KMS-11 (cell line): ENCODE measurements at regions not wholly inside any gene's neighbourhood (a gene's known extent, or its start where the extent isn't known, plus 50 kb on each side); places are given as distances from the start of the nearest gene placed in this dataset.

Experiments
- H2AFZ ChIP-seq: fragments of 200-600 bp; sonication (generic); 2 replicates; pipeline ENCODE4 v1.6.1; 2016; ENCODE audit warnings: antibody characterized with exemption, mixed run types, low read depth
- H3K27ac ChIP-seq: fragments of 200-600 bp; sonication (generic); 2 replicates; pipeline ENCODE4 v1.6.1; 2016; ENCODE audit warnings: mild to moderate bottlenecking, mixed run types
- H3K27me3 ChIP-seq: fragments of 200-600 bp; sonication (generic); 2 replicates; pipeline ENCODE4 v1.6.1; 2017; ENCODE audit warnings: mild to moderate bottlenecking, low read depth, mixed run types, moderate library complexity; ENCODE audit not compliant: insufficient read depth
- H3K36me3 ChIP-seq: fragments of 200-600 bp; sonication (generic); 2 replicates; pipeline ENCODE4 v1.6.1; 2017; ENCODE audit warnings: mild to moderate bottlenecking, mixed run types; ENCODE audit not compliant: insufficient read depth
- H3K4me1 ChIP-seq: fragments of 200-600 bp; sonication (generic); 2 replicates; pipeline ENCODE4 v1.6.1; 2016; ENCODE audit warnings: mild to moderate bottlenecking, low read depth, mixed run types; ENCODE audit not compliant: poor library complexity, severe bottlenecking
- H3K4me2 ChIP-seq: fragments of 200-600 bp; sonication (generic); 2 replicates; pipeline ENCODE4 v1.7.0; 2016; ENCODE audit warnings: mild to moderate bottlenecking, mixed run types
- H3K4me3 ChIP-seq: fragments of 200-600 bp; sonication (generic); IDR thresholded peaks from 2 replicates; pipeline ENCODE4 v1.6.1; 2017; ENCODE audit warnings: low read depth, low read length, mixed read lengths; ENCODE audit not compliant: insufficient read depth
- H3K79me2 ChIP-seq: fragments of 200-600 bp; sonication (generic); 2 replicates; pipeline ENCODE4 v1.6.1; 2016; ENCODE audit warnings: low read depth, mixed run types; ENCODE audit not compliant: insufficient read depth
- H3K9ac ChIP-seq: fragments of 200-600 bp; sonication (generic); 2 replicates; pipeline ENCODE4 v1.6.1; 2016; ENCODE audit warnings: mild to moderate bottlenecking, mixed run types
- H4K20me1 ChIP-seq: fragments of 200-600 bp; sonication (generic); 2 replicates; pipeline ENCODE4 v1.6.1; 2016; ENCODE audit warnings: mild to moderate bottlenecking, mixed run types; ENCODE audit not compliant: insufficient read depth
- TF ChIP-seq, protein P1 (sequence below): fragments of 200-600 bp; sonication (generic); conservative IDR thresholded peaks from 2 replicates; pipeline ENCODE4 v1.6.1; 2017; ENCODE audit warnings: low read depth, mild to moderate bottlenecking, antibody characterized with exemption, low read length, moderate library complexity, mixed read lengths

DNA sequence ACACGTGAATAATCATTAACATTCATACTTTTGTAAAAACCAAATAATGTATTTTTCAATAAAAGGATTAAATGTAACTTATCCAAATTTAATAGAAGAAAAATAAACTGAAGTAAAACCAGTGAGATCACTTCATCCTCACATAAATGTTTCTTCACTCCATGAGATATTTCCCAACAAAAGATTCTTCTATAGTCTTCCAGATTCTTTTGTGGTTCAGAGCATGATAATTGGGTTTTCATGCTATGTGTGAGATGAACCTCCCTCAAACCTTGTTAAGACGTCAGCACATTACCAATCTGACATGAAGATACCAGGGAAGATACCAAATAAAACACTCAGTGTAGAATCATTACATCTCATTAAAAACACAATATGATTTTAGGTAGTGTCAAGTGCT is 62.9 kb upstream of the OXGR1 start:
- TF ChIP-seq, protein P1, sequence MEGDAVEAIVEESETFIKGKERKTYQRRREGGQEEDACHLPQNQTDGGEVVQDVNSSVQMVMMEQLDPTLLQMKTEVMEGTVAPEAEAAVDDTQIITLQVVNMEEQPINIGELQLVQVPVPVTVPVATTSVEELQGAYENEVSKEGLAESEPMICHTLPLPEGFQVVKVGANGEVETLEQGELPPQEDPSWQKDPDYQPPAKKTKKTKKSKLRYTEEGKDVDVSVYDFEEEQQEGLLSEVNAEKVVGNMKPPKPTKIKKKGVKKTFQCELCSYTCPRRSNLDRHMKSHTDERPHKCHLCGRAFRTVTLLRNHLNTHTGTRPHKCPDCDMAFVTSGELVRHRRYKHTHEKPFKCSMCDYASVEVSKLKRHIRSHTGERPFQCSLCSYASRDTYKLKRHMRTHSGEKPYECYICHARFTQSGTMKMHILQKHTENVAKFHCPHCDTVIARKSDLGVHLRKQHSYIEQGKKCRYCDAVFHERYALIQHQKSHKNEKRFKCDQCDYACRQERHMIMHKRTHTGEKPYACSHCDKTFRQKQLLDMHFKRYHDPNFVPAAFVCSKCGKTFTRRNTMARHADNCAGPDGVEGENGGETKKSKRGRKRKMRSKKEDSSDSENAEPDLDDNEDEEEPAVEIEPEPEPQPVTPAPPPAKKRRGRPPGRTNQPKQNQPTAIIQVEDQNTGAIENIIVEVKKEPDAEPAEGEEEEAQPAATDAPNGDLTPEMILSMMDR = no peak
- H3K9ac ChIP-seq = no peak overlapping the region
- H4K20me1 ChIP-seq = no peaks in the 10 kb centered on the region
- H3K27me3 ChIP-seq = no peaks in the 10 kb centered on the region
- H3K79me2 ChIP-seq = no peaks in the 10 kb centered on the region
- no peak overlapping the region for H3K4me2 ChIP-seq
- H3K4me1 ChIP-seq = no peaks in the 10 kb centered on the region
- no peak overlapping the region for H3K4me3 ChIP-seq
- H2AFZ ChIP-seq = no peak overlapping the region
- H3K27ac ChIP-seq = no peak overlapping the region
- H3K36me3 ChIP-seq = no peaks in the 10 kb centered on the region

DNA sequence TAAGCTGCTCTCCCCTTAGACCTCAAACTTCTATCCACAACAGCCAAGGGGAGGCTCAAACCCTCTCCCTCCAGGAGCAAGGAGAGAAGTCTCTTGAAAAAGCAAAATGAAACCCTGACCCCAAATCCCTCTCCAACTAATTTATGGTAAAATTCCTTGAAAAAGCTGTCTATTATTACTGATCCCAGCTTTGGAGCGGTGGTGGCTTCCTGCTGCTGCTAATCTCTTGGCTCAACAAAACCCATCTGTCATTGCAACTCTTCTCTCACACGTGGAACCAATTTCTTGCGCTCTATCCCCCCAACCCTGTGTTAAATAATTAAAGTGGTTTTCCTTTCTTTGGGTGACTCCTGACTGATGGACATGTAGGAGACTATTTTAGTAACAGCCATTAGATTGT is 64.1 kb upstream of the OXGR1 start:
- H4K20me1 ChIP-seq = no peaks in the 10 kb centered on the region
- H3K79me2 ChIP-seq = no peaks in the 10 kb centered on the region
- no peak overlapping the region for H3K9ac ChIP-seq
- no peak overlapping the region for H2AFZ ChIP-seq
- H3K4me3 ChIP-seq = no peak overlapping the region
- no peak overlapping the region for H3K4me2 ChIP-seq
- no peak overlapping the region for H3K27ac ChIP-seq
- TF ChIP-seq, protein P1 = no peak
- no peaks in the 10 kb centered on the region for H3K4me1 ChIP-seq
- H3K27me3 ChIP-seq = no peaks in the 10 kb centered on the region
- H3K36me3 ChIP-seq = no peaks in the 10 kb centered on the region

DNA sequence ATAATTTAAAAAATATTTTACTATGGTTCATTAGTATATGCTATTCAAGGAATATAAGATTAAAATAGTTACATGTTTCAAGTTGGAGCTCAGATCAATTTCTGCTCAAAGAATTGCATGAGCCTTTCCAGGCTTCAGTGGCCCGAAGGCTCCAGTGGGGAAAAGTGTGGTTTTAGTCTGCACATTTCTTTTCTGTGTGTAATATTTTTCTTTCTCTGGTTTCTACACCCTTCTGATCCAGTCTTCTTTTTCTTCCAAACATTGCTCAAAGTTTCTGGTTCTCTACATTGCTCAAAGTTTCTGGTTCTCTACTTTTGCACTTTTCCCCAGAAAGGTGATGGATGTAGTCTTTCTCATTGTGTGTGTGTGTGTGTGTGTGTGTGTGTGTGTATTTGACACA is 64.7 kb upstream of the OXGR1 start:
- Histone ChIP-seq H3K9ac (no peak overlapping the region), H2AFZ (no peak overlapping the region), H3K27ac (no peak overlapping the region), H3K4me3 (no peak overlapping the region), H3K79me2 (no peaks in the 10 kb centered on the region), H4K20me1 (no peaks in the 10 kb centered on the region), H3K4me1 (no peaks in the 10 kb centered on the region), H3K4me2 (no peak overlapping the region), H3K36me3 (no peaks in the 10 kb centered on the region), H3K27me3 (no peaks in the 10 kb centered on the region)
- TF ChIP-seq, protein P1 = no peak

GRCh38 chr13:97067017-97067895 is 73.0 kb upstream of the OXGR1 start:
- Histone ChIP-seq H3K27me3 (no peaks in the 10 kb centered on the region), H3K27ac (no peak overlapping the region), H3K36me3 (no peaks in the 10 kb centered on the region), H3K4me2 (no peak overlapping the region), H3K9ac (no peak overlapping the region), H3K4me3 (no peak overlapping the region), H3K79me2 (no peaks in the 10 kb centered on the region), H2AFZ (no peak overlapping the region), H4K20me1 (no peaks in the 10 kb centered on the region), H3K4me1 (no peaks in the 10 kb centered on the region)
- TF ChIP-seq, protein P1 = no peak
